GM21515 (cell line): ENCODE measurements at regions not wholly inside any gene's neighbourhood (a gene's known extent, or its start where the extent isn't known, plus 50 kb on each side); places are given as distances from the start of the nearest gene placed in this dataset.

Experiments
- ATAC-seq: cut with Tn5 transposase; IDR thresholded peaks from one replicate; pipeline ENCODE4 v1.9.1; 2021; ENCODE audit not compliant: unreplicated experiment

GRCh38 chr4:141395919-141396318 is 175.2 kb downstream of the ZNF330 start:
- no peak for ATAC-seq

GRCh38 chr4:141402712-141403111 is 182.0 kb downstream of the ZNF330 start:
- ATAC-seq: no peak

GRCh38 chr4:141403782-141404181 is 183.1 kb downstream of the ZNF330 start:
- ATAC-seq: no peak

- no peak for ATAC-seq
These were observed 185.5 kb downstream of the ZNF330 start for GRCh38 chr4:141406237-141406636.

GRCh38 chr4:141409556-141409955 is 188.9 kb downstream of the ZNF330 start:
- no peak for ATAC-seq

GRCh38 chr4:141410839-141411238 is 190.1 kb downstream of the ZNF330 start:
- ATAC-seq: no peak

- ATAC-seq: no peak
These were observed 191.2 kb downstream of the ZNF330 start for GRCh38 chr4:141411936-141412335.

- no peak for ATAC-seq
These were observed 192.7 kb downstream of the ZNF330 start for GRCh38 chr4:141413366-141413765.

- ATAC-seq: no peak
These were observed 195.0 kb downstream of the ZNF330 start for GRCh38 chr4:141415651-141416050.

- ATAC-seq: no peak
These were observed 195.5 kb downstream of the ZNF330 start for GRCh38 chr4:141416219-141416618.

GRCh38 chr4:141416677-141417363 is 196.1 kb downstream of the ZNF330 start:
- ATAC-seq: no peak

- ATAC-seq: no peak
These were observed 196.7 kb downstream of the ZNF330 start for GRCh38 chr4:141417387-141417786.

GRCh38 chr4:141425124-141425523 is 204.4 kb downstream of the ZNF330 start:
- no peak for ATAC-seq

- no peak for ATAC-seq
These were observed 207.1 kb downstream of the ZNF330 start for GRCh38 chr4:141427726-141428296.

- no peak for ATAC-seq
These were observed 206.4 kb upstream of the IL15 start for GRCh38 chr4:141429933-141430332.

GRCh38 chr4:141430686-141431085 is 205.7 kb upstream of the IL15 start:
- no peak for ATAC-seq

GRCh38 chr4:141432000-141432712 is 204.2 kb upstream of the IL15 start:
- no peak for ATAC-seq

GRCh38 chr4:141435446-141436225 is 200.7 kb upstream of the IL15 start:
- no peak for ATAC-seq

GRCh38 chr4:141439223-141439622 is 197.2 kb upstream of the IL15 start:
- no peak for ATAC-seq

- no peak for ATAC-seq
These were observed 188.6 kb upstream of the IL15 start for GRCh38 chr4:141447761-141448160.

GRCh38 chr4:141448490-141448889 is 187.9 kb upstream of the IL15 start:
- ATAC-seq: no peak

GRCh38 chr4:141449927-141450326 is 186.5 kb upstream of the IL15 start:
- no peak for ATAC-seq
